ENCODE measurements at regions not wholly inside any gene's neighbourhood (a gene's known extent, or its start where the extent isn't known, plus 50 kb on each side); places are given as distances from the start of the nearest gene placed in this dataset.

GRCh38 chr5:106195679-106196474 lies 1474.9 kb downstream of the EFNA5 start:
- FAIRE-seq = no peak
- DNase-seq (ENCODE audit: insufficient read length, low spot score) = no peak

- no peak for DNase-seq (ENCODE audit: insufficient read length, low spot score)
Measured at GRCh38 chr5:106189121-106189809, 1481.5 kb downstream of the EFNA5 start.

DNA sequence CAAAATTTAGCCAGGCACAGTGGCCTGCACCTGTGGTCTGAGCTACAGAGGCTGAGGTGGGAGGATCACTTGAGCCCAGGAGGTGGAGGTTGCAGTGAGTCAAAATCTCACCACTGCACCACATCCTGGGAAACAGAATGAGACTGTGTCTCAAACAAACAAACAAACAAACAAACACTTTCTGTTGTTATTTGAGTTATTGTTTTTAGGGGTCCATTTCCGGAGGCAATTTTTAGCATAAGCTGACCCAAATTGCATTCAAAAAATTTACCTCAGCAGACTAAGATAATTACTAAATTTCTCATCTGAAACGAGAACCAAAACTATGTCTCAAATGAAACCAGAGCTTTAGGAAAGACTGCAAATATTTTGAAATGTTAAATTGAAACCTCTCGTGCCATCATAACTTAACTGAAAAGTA lies 1485.1 kb downstream of the EFNA5 start:
- DNase-seq (ENCODE audit: insufficient read length, low spot score) (no peak), FAIRE-seq (no peak)

More at GRCh38 chr5:106189121-106189809, 1481.5 kb downstream of the EFNA5 start:
- FAIRE-seq = no peak

DNA sequence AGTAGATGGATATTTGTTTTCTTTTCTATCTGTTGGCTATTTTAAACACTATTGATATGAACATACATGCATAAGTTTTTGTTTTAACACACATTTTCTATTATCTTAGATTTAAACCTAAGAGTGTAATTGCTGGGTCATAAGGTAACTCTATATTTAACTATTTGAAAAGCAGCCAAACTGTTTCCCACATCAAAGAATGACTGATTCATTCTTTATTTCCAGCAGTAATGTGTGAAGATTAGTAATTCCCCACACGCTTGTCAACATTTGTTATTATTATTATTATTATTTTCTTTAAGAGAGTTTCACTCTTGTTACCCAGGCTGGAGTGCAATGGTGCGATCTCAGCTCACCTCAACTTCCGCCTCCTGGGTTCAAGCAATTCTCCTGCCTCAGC lies 1495.8 kb downstream of the EFNA5 start:
- FAIRE-seq = no peak
- no peak for DNase-seq (ENCODE audit: insufficient read length, low spot score)

DNA sequence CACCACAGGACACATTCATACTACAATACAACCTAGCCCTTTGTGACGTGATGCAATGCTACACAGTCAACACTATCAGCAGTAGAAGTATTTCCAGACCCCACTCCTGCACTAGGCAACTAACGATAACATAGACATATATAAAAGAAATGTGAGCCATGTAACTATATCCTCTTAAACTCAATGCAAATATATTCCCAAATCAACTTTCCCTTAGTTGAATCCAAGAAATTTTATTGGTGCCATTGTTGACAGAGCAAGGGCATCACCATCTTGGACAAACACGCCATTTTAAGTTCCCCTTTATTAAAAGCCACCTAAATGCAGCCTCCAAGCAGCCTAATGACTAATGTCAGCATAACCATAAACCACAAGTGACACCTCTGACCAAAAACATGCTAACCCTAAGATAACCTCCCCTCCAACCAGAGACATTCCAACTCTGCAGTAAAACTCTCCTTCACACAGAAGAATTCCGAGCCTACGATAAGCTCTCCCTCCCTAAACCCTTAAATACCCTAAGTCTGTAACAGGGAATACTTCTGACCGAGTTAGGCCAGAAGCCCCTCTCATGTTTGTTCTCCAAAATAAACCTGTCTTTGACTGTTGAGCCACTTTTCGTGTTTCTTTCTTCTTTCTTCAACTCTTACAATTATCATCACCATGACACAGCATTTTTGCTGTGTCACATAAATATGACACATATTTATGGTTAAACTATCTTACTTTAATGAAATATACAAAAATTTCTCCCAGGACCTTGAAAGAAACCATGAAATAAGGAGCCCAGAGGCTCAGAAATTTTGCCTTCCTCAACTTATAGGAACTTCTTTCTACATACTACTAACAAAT lies 1497.8 kb downstream of the EFNA5 start:
- FAIRE-seq (no peak), DNase-seq (ENCODE audit: insufficient read length, low spot score) (no peak)

DNA sequence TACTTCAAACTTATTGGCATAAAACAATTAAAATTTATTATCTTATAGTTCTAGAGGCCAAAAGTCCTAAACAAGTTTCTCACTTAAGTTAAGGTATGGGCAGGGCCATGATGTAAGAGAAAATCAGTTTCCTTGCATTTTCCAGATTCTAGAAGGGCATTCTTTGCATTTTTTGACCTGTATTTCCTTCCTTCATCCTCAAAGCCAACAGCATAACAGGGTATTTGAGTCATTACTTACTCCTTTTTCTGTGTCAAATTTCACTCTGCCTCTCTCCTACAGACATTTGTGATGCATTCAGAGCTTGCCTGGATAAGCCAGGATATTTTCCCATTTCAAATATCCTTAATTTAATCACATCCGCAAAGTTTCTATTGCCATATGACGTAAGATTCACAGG lies 1499.0 kb downstream of the EFNA5 start:
- DNase-seq (ENCODE audit: insufficient read length, low spot score) = peak; percentile 10
- no peak for FAIRE-seq

DNA sequence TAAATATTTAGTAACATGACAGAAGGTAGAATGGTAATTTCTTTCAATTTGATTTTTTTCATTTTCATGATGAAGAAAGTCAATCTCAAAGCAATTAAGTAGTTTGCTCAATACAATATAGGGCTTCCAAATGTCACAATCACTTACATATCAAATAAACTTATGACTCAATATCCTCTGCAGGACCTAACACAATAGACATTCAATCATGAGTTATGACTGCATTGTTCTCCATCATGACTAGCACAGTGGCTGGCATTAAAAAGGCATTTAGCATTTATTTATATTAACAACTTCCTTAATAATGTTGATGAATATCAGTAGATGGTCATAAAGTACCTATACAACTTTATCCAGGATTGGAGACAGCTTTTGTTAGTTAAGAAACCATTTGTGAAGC lies 1499.6 kb downstream of the EFNA5 start:
- no peak for FAIRE-seq
- DNase-seq (ENCODE audit: insufficient read length, low spot score) = no peak

GRCh38 chr5:106167766-106168165 lies 1503.0 kb downstream of the EFNA5 start:
- DNase-seq (ENCODE audit: insufficient read length, low spot score) (no peak), FAIRE-seq (no peak)

GRCh38 chr5:106163233-106163632 lies 1507.5 kb downstream of the EFNA5 start:
- FAIRE-seq = no peak
- DNase-seq (ENCODE audit: insufficient read length, low spot score) = no peak

DNA sequence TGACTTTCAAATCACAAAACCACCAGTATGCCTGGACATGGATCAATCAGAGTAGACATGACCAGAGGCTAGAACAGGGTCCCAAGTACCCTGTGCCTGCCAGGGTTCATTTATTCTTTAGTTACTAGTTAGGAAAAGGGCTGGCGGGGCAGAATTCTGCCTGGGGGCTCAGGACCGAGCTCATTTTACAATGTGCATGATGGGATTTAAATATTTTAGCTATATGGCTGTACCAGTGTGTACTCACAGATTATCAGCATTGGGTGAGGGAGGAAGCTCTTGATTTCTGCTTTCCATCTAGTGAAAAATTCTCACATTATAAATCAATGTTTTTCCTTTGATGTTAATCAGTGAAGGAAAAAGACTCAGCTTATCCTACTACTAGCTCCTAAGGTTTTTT lies 1511.1 kb downstream of the EFNA5 start:
- DNase-seq (ENCODE audit: insufficient read length, low spot score) (no peak), FAIRE-seq (no peak)

DNA sequence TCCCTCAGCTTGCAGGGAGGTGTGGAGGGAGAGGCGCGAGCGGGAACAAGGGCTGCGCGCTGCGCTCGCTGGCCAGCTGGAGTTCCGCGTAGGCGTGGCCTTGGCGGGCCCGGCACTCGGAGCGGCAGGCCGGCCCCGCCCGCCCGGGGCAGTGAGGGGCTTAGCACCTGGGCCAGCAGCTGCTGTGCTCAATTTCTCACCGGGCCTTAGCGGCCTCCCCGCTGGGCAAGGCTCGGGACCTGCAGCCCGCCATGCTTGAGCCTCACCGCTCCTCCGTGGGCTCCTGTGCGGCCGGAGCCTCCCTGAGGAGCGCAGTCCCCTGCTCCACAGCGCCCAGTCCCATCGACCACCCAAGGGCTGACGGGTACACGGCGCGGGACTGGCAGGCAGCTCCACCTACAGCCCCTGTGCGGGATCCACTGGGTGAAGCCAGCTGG lies 1516.4 kb downstream of the EFNA5 start:
- no peak for DNase-seq (ENCODE audit: insufficient read length, low spot score)
- FAIRE-seq = no peak

DNA sequence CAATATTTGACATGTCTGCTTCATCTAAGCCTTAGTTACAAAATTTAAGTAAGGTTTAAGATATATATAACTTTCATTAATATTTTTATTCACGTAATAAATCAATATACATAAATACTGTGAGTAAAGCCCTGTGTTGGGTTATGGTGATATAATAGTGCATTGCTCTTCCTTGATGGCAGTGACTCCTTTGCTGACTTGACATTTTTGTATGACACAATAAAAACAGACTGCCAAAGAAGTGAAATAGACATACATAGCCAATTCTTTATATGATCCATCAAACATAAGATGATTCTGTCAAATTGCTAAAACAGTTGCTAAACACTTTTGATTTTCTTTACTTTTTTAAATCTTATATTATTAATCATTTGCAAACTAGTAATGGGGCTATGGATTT lies 1518.2 kb downstream of the EFNA5 start:
- DNase-seq (ENCODE audit: insufficient read length, low spot score) (no peak), FAIRE-seq (no peak)

- DNase-seq (ENCODE audit: insufficient read length, low spot score) (no peak), FAIRE-seq (no peak)
Measured at GRCh38 chr5:106142116-106142515, 1528.6 kb downstream of the EFNA5 start.

GRCh38 chr5:106140101-106140500 lies 1530.6 kb downstream of the EFNA5 start:
- DNase-seq (ENCODE audit: insufficient read length, low spot score) (no peak), FAIRE-seq (no peak)

GRCh38 chr5:106136061-106136460 lies 1534.7 kb downstream of the EFNA5 start:
- no peak for FAIRE-seq
- DNase-seq (ENCODE audit: insufficient read length, low spot score) = no peak

DNA sequence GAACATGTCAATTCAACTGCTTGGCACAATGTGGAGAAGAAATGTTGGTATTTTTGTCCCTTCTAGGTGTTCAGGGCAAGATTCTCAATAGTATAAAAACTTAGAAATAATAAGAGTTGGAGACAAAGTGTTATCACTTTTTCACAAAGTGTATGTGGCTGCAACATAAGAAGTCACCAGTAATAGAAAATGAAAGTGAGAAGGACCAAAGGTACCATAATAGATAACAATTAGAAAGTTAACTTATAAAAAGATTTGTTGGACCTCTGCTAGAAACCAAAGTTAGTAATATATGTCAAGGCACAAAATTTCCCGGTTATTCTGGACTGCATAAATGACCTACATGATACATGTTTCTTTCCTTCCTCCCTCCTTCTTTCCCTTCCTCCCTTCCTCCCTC lies 1535.3 kb downstream of the EFNA5 start:
- no peak for FAIRE-seq

GRCh38 chr5:106134549-106134948 lies 1536.2 kb downstream of the EFNA5 start:
- no peak for DNase-seq (ENCODE audit: insufficient read length, low spot score)
- no peak for FAIRE-seq

More for the DNA sequence above, 1535.3 kb downstream of the EFNA5 start:
- no peak for DNase-seq (ENCODE audit: insufficient read length, low spot score)

- DNase-seq (ENCODE audit: insufficient read length, low spot score) (no peak), FAIRE-seq (no peak)
Measured at GRCh38 chr5:106127985-106128384, 1542.8 kb downstream of the EFNA5 start.

GRCh38 chr5:106127341-106127781 lies 1543.4 kb downstream of the EFNA5 start:
- FAIRE-seq (no peak), DNase-seq (ENCODE audit: insufficient read length, low spot score) (no peak)

GRCh38 chr5:106121972-106122605 lies 1548.6 kb downstream of the EFNA5 start:
- FAIRE-seq (no peak), DNase-seq (ENCODE audit: insufficient read length, low spot score) (peak; percentile 17)

DNA sequence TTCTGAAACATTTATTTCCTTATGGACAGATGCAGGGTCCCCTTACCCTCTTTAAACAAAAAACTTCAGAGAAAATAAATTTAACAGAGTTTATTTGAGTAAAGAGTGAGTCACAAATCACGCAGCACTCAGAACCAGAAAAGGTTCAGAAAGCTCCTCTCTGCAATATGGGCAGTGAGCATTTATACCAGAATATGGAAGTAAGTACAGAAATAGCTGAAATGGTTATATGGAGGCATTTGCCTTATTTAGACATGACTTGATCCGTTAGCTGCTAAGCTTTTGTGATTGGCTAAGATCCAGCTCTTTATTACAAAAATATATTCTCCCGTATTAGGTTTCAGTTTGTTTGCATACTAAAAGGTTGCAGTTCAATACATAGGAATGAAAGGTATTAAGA lies 1554.1 kb downstream of the EFNA5 start:
- FAIRE-seq = no peak
- DNase-seq (ENCODE audit: insufficient read length, low spot score) = no peak
